K562 (cell line): ENCODE measurements at regions not wholly inside any gene's neighbourhood (a gene's known extent, or its start where the extent isn't known, plus 50 kb on each side); places are given as distances from the start of the nearest gene placed in this dataset.

ENCODE experiments used
- ATAC-seq: fragments of 200-7000 bp; cut with Tn5 transposase; 3 replicates; pipeline ENCODE4 v1.9.1; 2020; ENCODE audit warnings: moderate library complexity
- BruUV-seq: library from RNA; stranded (reverse); fragments of 400-500 nt; replicated peaks from 2 replicates; lab custom pipeline; 2021; lab: Mats Ljungman, UMichigan
- CTCF ChIA-PET: fragments of 300-600 bp; formaldehyde crosslinking; extraction: SDS; loops from one replicate; lab custom pipeline; 2021; ENCODE audit warnings: low intra/inter-chr PET ratio; lab: Yijun Ruan, JAX
- POLR2A ChIA-PET: fragments of 300-600, 350-650 bp; sonication (Branson Sonifier 250); formaldehyde crosslinking; extraction: SDS; loops from one replicate; lab custom pipeline; 2021; ENCODE audit warnings: antibody characterized with exemption, inconsistent platforms; lab: Yijun Ruan, JAX
- DNase-seq, 4 experiments: peaks; one replicate each; pipeline versions ENCODE4 v3.0.0 to v3.0.0-alpha.2; 2011 to 2018; ENCODE audit warnings: low spot score in 3 of 4, mixed read lengths in 3 of 4; ENCODE audit errors: extremely low read depth in 1 of 4
- FAIRE-seq: peaks from 2 replicates; lab custom pipeline; 2011; peaks lifted over from hg19 to GRCh38; lab: Jason Lieb, UNC
- H2AFZ ChIP-seq: 2 replicates; pipeline ENCODE4 v1.6.0; 2011; ENCODE audit warnings: low read depth, low read length, control low read depth, inconsistent platforms
- H3K27ac ChIP-seq: fragments of 200-600 bp; 3 replicates; pipeline ENCODE4 v1.8.0; 2011; ENCODE audit warnings: low read depth, mild to moderate bottlenecking, control low read depth, inconsistent platforms, low read length, moderate library complexity, mixed read lengths; ENCODE audit errors: extremely low read depth
- H3K27me3 ChIP-seq, 2 experiments: fragments of 300-600 bp in 1 of 2; 2 replicates in 1 of 2; 3 replicates in 1 of 2; pipeline versions ENCODE4 v1.6.0 to v1.8.0; 2011; ENCODE audit warnings: inconsistent platforms in 2 of 2, low read length in 2 of 2, mild to moderate bottlenecking in 1 of 2, mixed read lengths in 1 of 2, moderate library complexity in 1 of 2; ENCODE audit not compliant: control insufficient read depth in 2 of 2, insufficient read depth in 2 of 2
- H3K36me3 ChIP-seq: fragments of 300-600 bp; 3 replicates; pipeline ENCODE4 v1.8.0; 2011; ENCODE audit warnings: mild to moderate bottlenecking, low read length, inconsistent platforms; ENCODE audit not compliant: control insufficient read depth, insufficient read depth
- H3K4me1 ChIP-seq, 2 experiments: fragments of 200-600 bp in 1 of 2; replicated peaks in 1 of 2; 2 replicates in 1 of 2; 3 replicates in 1 of 2; pipeline versions ENCODE4 v1.5.1 to v1.8.0; 2011; ENCODE audit warnings: inconsistent platforms in 2 of 2, low read length in 2 of 2, mild to moderate bottlenecking in 1 of 2, mixed read lengths in 1 of 2, moderate library complexity in 1 of 2; ENCODE audit not compliant: control insufficient read depth in 2 of 2, insufficient read depth in 2 of 2
- H3K4me2 ChIP-seq: 2 replicates; pipeline ENCODE4 v1.6.1; 2011; ENCODE audit warnings: low read length, control low read depth, inconsistent platforms, mixed read lengths; ENCODE audit not compliant: insufficient read depth
- H3K4me3 ChIP-seq: fragments of 200-600 bp; sonication (generic), shearing (Covaris generic); 2 replicates; pipeline ENCODE4 v1.5.1; 2016; ENCODE audit warnings: control low read depth, inconsistent platforms
- H3K79me2 ChIP-seq: fragments of 200-600 bp; 3 replicates; pipeline ENCODE4 v1.8.0; 2011; ENCODE audit warnings: low read length, inconsistent platforms; ENCODE audit not compliant: control insufficient read depth, insufficient read depth
- H3K9ac ChIP-seq, 2 experiments: 2 replicates each; pipeline versions ENCODE4 v1.6.0 to v1.6.1; 2011; ENCODE audit warnings: low read depth in 2 of 2, low read length in 2 of 2, control low read depth in 1 of 2, inconsistent platforms in 1 of 2, mild to moderate bottlenecking in 1 of 2, mixed read lengths in 1 of 2; ENCODE audit not compliant: insufficient read depth in 1 of 2
- H3K9me1 ChIP-seq: one replicate; pipeline ENCODE4 v1.6.0; 2011; ENCODE audit warnings: inconsistent platforms, mild to moderate bottlenecking, low read length, moderate library complexity; ENCODE audit not compliant: control insufficient read depth, insufficient read depth
- H3K9me3 ChIP-seq: replicated peaks from 2 replicates; pipeline ENCODE4 v1.5.1; 2011; ENCODE audit warnings: low read depth, low read length, inconsistent platforms; ENCODE audit not compliant: control insufficient read depth, insufficient read depth
- H4K20me1 ChIP-seq: replicated peaks from 2 replicates; pipeline ENCODE4 v1.6.1; 2011; ENCODE audit warnings: low read length, inconsistent platforms, mixed read lengths; ENCODE audit not compliant: control insufficient read depth, insufficient read depth
- BCL6 ChIP-seq: fragments of 250-450 bp; sonication (Bioruptor Pico); IDR thresholded peaks from 2 replicates; pipeline ENCODE4 v1.4.0; 2020
- FOSL1 ChIP-seq: fragments of 200-800 bp; sonication (Bioruptor generic); conservative IDR thresholded peaks from 2 replicates; pipeline ENCODE4 v1.6.1; 2016; ENCODE audit warnings: missing genetic modification characterization, missing compliant biosample characterization
- FOXJ2 ChIP-seq: fragments of 200-800 bp; sonication (Bioruptor generic); IDR thresholded peaks from 2 replicates; pipeline ENCODE4 v1.6.1; 2016; ENCODE audit warnings: missing genetic modification characterization, missing compliant biosample characterization
- HMG20B ChIP-seq: fragments of 250-450 bp; sonication (Bioruptor Pico); IDR thresholded peaks from 2 replicates; pipeline ENCODE4 v1.5.0; 2021; ENCODE audit warnings: mild to moderate bottlenecking
- MBD2 ChIP-seq: sonication (generic); IDR thresholded peaks from 2 replicates; pipeline ENCODE4 v1.6.1; 2016; ENCODE audit warnings: low read depth, borderline replicate concordance
- NCOR1 ChIP-seq: fragments of 450-650 bp; IDR thresholded peaks from 2 replicates; pipeline ENCODE4 v1.6.1; 2016; ENCODE audit warnings: mild to moderate bottlenecking, moderate library complexity
- POLR2AphosphoS2 ChIP-seq: IDR thresholded peaks from 2 replicates; pipeline ENCODE4 v1.6.1; 2012; ENCODE audit warnings: low read length, improper control_type of control experiment
- ZBED1 ChIP-seq: IDR thresholded peaks from 2 replicates; pipeline ENCODE4 v1.6.1; 2014
- ZNF263 ChIP-seq: sonication (generic); formaldehyde crosslinking; IDR thresholded peaks from 2 replicates; pipeline ENCODE4 v1.8.0; 2022; ENCODE audit warnings: mild to moderate bottlenecking, missing genetic modification reagents, borderline replicate concordance
- WGBS: fragments of 100-300 bp; shearing (Covaris generic); methylation state at CpG from one replicate; pipeline ENCODE4 v1.1.6; 2016; ENCODE audit warnings: low coverage, mixed read lengths; ENCODE audit not compliant: insufficient coverage; ENCODE audit errors: missing lambda C conversion rate; 5-methylcytosine and 5-hydroxymethylcytosine counted together
- in situ Hi-C: fragments of 300-500 bp; cut with MboI; formaldehyde crosslinking; loops from 4 replicates; pipeline ENCODE4 v1.15.0; 2018; ENCODE audit warnings: inconsistent platforms, mixed read lengths
- intact Hi-C: fragments of 100-400 bp; cut with micrococcal nuclease; formaldehyde crosslinking; loops from 2 replicates; pipeline ENCODE4 v1.14.2; 2022
- TF ChIP-seq, protein P1 (sequence below): sonication (generic); formaldehyde crosslinking; IDR thresholded peaks from 2 replicates; pipeline ENCODE4 v1.4.0; 2020; ENCODE audit warnings: mild to moderate bottlenecking, missing genetic modification reagents
- TF ChIP-seq, protein P2 (sequence below): fragments of 450-650 bp; IDR thresholded peaks from 2 replicates; pipeline ENCODE4 v1.6.1; 2016; ENCODE audit warnings: antibody characterized with exemption
- TF ChIP-seq, protein P3 (sequence below): fragments of 450-650 bp; IDR thresholded peaks from 2 replicates; pipeline ENCODE4 v1.6.1; 2018; ENCODE audit not compliant: partially characterized antibody
- TF ChIP-seq, protein P4 (sequence below): IDR thresholded peaks from 2 replicates; pipeline ENCODE4 v1.6.1; 2011; ENCODE audit not compliant: insufficient read length; ENCODE audit errors: extremely low read depth

DNA sequence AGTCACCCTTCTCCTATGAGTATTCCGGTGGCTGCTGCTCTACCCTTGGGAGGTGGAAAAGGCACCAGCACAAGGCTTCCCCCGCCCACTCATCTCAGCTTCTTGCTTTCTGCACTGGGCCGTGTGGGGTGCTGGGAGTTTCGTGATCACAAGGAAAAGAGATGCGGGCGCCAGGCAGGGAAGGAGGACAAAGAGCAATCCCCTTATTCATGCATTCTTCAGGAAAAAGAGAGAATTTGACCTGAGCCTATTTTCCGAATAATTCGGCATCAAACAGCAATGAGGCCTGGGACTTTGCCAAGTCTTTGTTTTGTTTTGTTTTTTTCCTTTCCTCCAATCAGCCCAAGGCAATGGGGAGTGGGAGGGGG, 102.2 kb upstream of the LPP start:
- Histone ChIP-seq H3K9me3 (no peaks in the 10 kb centered on the region), H3K4me2 (no peak overlapping the region), H3K4me3 (no peak overlapping the region), H4K20me1 (no peaks in the 10 kb centered on the region), H3K27ac (no peak overlapping the region), H3K27me3 (peaks cover 0 to 6% of the 10 kb centered on the region in 2 experiments; a peak in 2 of 5 replicates), H3K9ac (no peak overlapping the region), H3K4me1 (no peaks in the 10 kb centered on the region), H3K36me3 (no peaks in the 10 kb centered on the region), H3K9me1 (no peaks in the 10 kb centered on the region), H3K79me2 (no peaks in the 10 kb centered on the region), H2AFZ (no peak overlapping the region)
- 2% methylated on average over 7 of the region's 8 CpGs for WGBS
- ATAC-seq (no peak), FAIRE-seq (no peak), DNase-seq (no peak)
- POLR2A ChIA-PET: no interaction called here
- in situ Hi-C loops: no loop called here
- CTCF ChIA-PET: no interaction called here
- BruUV-seq: no TSS peak
- intact Hi-C loops: no loop called here
- TF ChIP-seq, protein P1, sequence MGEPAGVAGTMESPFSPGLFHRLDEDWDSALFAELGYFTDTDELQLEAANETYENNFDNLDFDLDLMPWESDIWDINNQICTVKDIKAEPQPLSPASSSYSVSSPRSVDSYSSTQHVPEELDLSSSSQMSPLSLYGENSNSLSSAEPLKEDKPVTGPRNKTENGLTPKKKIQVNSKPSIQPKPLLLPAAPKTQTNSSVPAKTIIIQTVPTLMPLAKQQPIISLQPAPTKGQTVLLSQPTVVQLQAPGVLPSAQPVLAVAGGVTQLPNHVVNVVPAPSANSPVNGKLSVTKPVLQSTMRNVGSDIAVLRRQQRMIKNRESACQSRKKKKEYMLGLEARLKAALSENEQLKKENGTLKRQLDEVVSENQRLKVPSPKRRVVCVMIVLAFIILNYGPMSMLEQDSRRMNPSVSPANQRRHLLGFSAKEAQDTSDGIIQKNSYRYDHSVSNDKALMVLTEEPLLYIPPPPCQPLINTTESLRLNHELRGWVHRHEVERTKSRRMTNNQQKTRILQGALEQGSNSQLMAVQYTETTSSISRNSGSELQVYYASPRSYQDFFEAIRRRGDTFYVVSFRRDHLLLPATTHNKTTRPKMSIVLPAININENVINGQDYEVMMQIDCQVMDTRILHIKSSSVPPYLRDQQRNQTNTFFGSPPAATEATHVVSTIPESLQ: no peak
- TF ChIP-seq MBD2 (no peak), HMG20B (no peak), NCOR1 (no peak), ZBED1 (no peak), POLR2AphosphoS2 (no peak), BCL6 (no peak), FOSL1 (tag) (no peak), FOXJ2 (no peak), ZNF263 (CRISPR knock-in tag) (no peak)
- TF ChIP-seq, protein P2, sequence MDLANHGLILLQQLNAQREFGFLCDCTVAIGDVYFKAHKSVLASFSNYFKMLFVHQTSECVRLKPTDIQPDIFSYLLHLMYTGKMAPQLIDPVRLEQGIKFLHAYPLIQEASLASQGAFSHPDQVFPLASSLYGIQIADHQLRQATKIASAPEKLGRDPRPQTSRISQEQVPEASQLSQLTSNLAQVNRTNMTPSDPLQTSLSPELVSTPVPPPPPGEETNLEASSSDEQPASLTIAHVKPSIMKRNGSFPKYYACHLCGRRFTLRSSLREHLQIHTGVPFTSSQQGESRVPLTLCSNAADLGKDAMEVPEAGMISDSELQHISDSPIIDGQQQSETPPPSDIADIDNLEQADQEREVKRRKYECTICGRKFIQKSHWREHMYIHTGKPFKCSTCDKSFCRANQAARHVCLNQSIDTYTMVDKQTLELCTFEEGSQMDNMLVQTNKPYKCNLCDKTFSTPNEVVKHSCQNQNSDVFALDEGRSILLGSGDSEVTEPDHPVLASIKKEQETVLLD: no peak
- TF ChIP-seq, protein P3, sequence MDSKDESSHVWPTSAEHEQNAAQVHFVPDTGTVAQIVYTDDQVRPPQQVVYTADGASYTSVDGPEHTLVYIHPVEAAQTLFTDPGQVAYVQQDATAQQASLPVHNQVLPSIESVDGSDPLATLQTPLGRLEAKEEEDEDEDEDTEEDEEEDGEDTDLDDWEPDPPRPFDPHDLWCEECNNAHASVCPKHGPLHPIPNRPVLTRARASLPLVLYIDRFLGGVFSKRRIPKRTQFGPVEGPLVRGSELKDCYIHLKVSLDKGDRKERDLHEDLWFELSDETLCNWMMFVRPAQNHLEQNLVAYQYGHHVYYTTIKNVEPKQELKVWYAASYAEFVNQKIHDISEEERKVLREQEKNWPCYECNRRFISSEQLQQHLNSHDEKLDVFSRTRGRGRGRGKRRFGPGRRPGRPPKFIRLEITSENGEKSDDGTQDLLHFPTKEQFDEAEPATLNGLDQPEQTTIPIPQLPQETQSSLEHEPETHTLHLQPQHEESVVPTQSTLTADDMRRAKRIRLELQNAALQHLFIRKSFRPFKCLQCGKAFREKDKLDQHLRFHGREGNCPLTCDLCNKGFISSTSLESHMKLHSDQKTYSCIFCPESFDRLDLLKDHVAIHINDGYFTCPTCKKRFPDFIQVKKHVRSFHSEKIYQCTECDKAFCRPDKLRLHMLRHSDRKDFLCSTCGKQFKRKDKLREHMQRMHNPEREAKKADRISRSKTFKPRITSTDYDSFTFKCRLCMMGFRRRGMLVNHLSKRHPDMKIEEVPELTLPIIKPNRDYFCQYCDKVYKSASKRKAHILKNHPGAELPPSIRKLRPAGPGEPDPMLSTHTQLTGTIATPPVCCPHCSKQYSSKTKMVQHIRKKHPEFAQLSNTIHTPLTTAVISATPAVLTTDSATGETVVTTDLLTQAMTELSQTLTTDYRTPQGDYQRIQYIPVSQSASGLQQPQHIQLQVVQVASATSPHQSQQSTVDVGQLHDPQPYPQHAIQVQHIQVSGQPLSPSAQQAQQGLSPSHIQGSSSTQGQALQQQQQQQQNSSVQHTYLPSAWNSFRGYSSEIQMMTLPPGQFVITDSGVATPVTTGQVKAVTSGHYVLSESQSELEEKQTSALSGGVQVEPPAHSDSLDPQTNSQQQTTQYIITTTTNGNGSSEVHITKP: no peak
- TF ChIP-seq, protein P4, sequence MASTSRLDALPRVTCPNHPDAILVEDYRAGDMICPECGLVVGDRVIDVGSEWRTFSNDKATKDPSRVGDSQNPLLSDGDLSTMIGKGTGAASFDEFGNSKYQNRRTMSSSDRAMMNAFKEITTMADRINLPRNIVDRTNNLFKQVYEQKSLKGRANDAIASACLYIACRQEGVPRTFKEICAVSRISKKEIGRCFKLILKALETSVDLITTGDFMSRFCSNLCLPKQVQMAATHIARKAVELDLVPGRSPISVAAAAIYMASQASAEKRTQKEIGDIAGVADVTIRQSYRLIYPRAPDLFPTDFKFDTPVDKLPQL: no peak
